Loucy (cell line): ENCODE measurements at regions not wholly inside any gene's neighbourhood (a gene's known extent, or its start where the extent isn't known, plus 50 kb on each side); places are given as distances from the start of the nearest gene placed in this dataset.

Source experiments
- H2AFZ ChIP-seq: fragments of 200-600 bp; sonication (generic); 2 replicates; pipeline ENCODE4 v1.6.0; 2016; ENCODE audit warnings: antibody characterized with exemption, mild to moderate bottlenecking, low read length, moderate library complexity
- H3F3A ChIP-seq: fragments of 200-600 bp; 2 replicates; pipeline ENCODE4 v1.6.0; 2016; ENCODE audit warnings: antibody characterized with exemption, low read depth, mild to moderate bottlenecking
- H3K27me3 ChIP-seq: fragments of 200-600 bp; sonication (generic); 2 replicates; pipeline ENCODE4 v1.6.1; 2014; ENCODE audit warnings: low read length, mild to moderate bottlenecking; ENCODE audit not compliant: insufficient read depth, poor library complexity, severe bottlenecking
- H3K36me3 ChIP-seq: fragments of 200-600 bp; sonication (generic); 2 replicates; pipeline ENCODE4 v1.6.1; 2016; ENCODE audit warnings: low read length; ENCODE audit not compliant: insufficient read depth
- H3K4me1 ChIP-seq: fragments of 200-600 bp; sonication (generic); 2 replicates; pipeline ENCODE4 v1.5.1; 2014; ENCODE audit warnings: low read length, mild to moderate bottlenecking; ENCODE audit not compliant: insufficient read depth, poor library complexity, severe bottlenecking
- H3K4me2 ChIP-seq: fragments of 200-600 bp; sonication (generic); 2 replicates; pipeline ENCODE4 v1.6.0; 2014; ENCODE audit warnings: antibody characterized with exemption, low read length, low read depth, mild to moderate bottlenecking; ENCODE audit not compliant: poor library complexity, severe bottlenecking
- H3K4me3 ChIP-seq: fragments of 200-600 bp; sonication (generic); 2 replicates; pipeline ENCODE4 v1.5.1; 2014; ENCODE audit warnings: low read length, mild to moderate bottlenecking, mixed read lengths; ENCODE audit not compliant: poor library complexity, severe bottlenecking
- H3K79me2 ChIP-seq: fragments of 200-600 bp; sonication (generic); 2 replicates; pipeline ENCODE4 v1.6.1; 2014; ENCODE audit warnings: low read length; ENCODE audit not compliant: insufficient read depth
- H3K9ac ChIP-seq: fragments of 200-600 bp; sonication (generic); 2 replicates; pipeline ENCODE4 v1.6.0; 2014; ENCODE audit warnings: mild to moderate bottlenecking, low read depth, low read length, moderate library complexity; ENCODE audit not compliant: poor library complexity, severe bottlenecking
- H3K9me2 ChIP-seq: fragments of 200-600 bp; sonication (generic); replicated peaks from 2 replicates; pipeline ENCODE4 v1.6.1; 2016; ENCODE audit warnings: low read depth, low read length, mixed read lengths
- H3K9me3 ChIP-seq: fragments of 200-600 bp; sonication (generic); 2 replicates; pipeline ENCODE4 v1.6.1; 2014; ENCODE audit warnings: mild to moderate bottlenecking, antibody characterized with exemption, low read length, low read depth; ENCODE audit not compliant: insufficient read depth
- H4K20me1 ChIP-seq: fragments of 200-600 bp; sonication (generic); 2 replicates; pipeline ENCODE4 v1.6.0; 2014; ENCODE audit warnings: antibody characterized with exemption, low read length, mild to moderate bottlenecking; ENCODE audit not compliant: insufficient read depth, poor library complexity, severe bottlenecking
- EZH2phosphoT487 ChIP-seq: fragments of 200-600 bp; IDR thresholded peaks from 2 replicates; pipeline ENCODE4 v1.6.1; 2018; ENCODE audit warnings: antibody characterized with exemption, mild to moderate bottlenecking, moderate library complexity, borderline replicate concordance
- TF ChIP-seq, protein P1 (sequence below): fragments of 200-600 bp; sonication (generic); conservative IDR thresholded peaks from 2 replicates; pipeline ENCODE4 v1.5.1; 2014; ENCODE audit warnings: mild to moderate bottlenecking, antibody characterized with exemption, low read length

DNA sequence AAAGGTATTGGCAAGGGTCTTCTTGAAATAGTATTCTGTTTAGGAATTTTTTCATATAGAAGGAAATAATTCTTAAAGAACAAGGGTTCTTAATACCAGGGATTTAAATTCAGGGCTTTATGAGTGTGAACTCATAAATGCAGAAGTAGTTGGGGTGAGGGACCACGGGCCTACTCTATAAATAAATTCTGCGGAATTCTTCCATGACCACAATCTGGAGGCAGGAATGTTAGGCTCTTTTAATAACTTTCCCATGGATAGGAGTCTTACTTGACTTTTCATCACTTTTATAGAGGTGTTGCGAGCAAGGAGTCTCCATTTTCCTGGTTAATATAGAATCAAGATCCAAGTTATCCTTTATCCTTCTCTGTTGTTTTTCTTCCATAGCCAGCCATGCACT lies 76.7 kb upstream of the SLC4A4 start:
- H3K9me2 ChIP-seq, result no peaks in the 10 kb centered on the region
- H3K27me3 ChIP-seq, result no peaks in the 10 kb centered on the region
- H3K36me3 ChIP-seq, result peaks cover 3% of the 10 kb centered on the region; the same call in 1 of the 2 replicates
- H3K79me2 ChIP-seq, result peaks cover 29% of the 10 kb centered on the region; the same call in 1 of the 2 replicates
- peaks cover 49% of the 10 kb centered on the region for H3K4me1 ChIP-seq
- H3K9ac ChIP-seq, result no peak overlapping the region
- H3K9me3 ChIP-seq, result no peaks in the 10 kb centered on the region
- peak overlapping the region; percentile 20 for H3K4me3 ChIP-seq
- no peak overlapping the region for H2AFZ ChIP-seq
- H4K20me1 ChIP-seq, result peaks cover 4% of the 10 kb centered on the region
- no peak for TF ChIP-seq EZH2phosphoT487
- TF ChIP-seq, protein P1, sequence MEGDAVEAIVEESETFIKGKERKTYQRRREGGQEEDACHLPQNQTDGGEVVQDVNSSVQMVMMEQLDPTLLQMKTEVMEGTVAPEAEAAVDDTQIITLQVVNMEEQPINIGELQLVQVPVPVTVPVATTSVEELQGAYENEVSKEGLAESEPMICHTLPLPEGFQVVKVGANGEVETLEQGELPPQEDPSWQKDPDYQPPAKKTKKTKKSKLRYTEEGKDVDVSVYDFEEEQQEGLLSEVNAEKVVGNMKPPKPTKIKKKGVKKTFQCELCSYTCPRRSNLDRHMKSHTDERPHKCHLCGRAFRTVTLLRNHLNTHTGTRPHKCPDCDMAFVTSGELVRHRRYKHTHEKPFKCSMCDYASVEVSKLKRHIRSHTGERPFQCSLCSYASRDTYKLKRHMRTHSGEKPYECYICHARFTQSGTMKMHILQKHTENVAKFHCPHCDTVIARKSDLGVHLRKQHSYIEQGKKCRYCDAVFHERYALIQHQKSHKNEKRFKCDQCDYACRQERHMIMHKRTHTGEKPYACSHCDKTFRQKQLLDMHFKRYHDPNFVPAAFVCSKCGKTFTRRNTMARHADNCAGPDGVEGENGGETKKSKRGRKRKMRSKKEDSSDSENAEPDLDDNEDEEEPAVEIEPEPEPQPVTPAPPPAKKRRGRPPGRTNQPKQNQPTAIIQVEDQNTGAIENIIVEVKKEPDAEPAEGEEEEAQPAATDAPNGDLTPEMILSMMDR, result no peak
- H3F3A ChIP-seq, result no peaks in the 10 kb centered on the region
- H3K4me2 ChIP-seq, result peak overlapping the region; percentile 47

DNA sequence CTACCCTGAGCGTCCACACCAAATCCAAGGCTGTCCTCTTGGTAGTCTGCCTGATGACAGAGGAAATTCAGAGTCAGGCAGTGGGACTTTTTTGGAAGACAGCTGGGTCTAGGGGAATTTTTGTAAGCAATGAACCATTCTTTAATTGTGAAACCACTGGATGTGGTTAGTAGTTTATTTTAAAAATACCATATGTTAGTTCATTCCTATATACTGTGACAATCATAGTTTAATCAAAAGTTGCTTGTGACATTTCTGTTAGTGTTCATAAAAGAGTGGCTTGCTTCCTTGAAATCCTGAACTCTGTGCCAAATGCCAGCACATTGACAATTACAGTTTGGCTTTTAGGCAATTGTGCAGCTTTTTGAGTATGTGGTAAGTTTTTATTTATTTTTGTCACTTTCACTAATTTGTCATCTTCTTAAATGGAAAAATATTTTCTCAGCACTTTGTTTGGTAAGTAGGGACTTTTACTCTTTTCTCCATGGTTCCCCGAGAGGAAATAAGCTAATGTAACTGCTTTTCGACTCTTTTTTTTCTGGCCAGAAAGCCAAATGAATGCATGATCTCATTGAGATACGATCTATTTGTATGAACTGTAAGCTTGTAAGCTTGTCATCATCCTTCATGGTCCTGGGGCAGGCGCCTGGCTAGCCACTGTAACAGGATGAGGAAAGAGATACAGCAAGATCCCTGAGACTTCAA lies 72.6 kb upstream of the SLC4A4 start:
- TF ChIP-seq, protein P1, result no peak
- no peak for TF ChIP-seq EZH2phosphoT487
- no peaks in the 10 kb centered on the region for H3K27me3 ChIP-seq

DNA sequence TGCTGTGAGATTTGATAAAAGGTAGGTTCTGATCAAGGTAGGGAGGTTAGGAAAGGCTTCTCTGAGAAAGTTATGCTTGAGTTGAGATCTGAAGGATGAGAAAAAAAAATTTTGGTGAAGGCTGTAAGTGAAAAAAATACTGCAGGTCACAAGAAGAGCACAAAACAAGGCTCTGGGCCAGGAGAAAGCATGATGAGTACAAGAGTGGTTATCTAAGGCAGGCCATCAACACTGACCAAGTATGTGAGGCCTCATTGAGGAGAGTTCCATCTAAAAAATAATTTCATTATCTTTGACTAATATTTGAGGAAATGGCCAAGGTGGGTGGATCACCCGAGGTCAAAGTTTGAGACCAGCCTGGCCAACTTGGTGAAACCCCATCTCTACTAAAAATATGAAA lies 71.6 kb upstream of the SLC4A4 start:
- Histone ChIP-seq H4K20me1 (peaks cover 2% of the 10 kb centered on the region), H3K79me2 (peaks cover 25% of the 10 kb centered on the region; the same call in 1 of the 2 replicates), H3K4me1 (peaks cover 37% of the 10 kb centered on the region), H3K27me3 (no peaks in the 10 kb centered on the region), H3K36me3 (no peaks in the 10 kb centered on the region), H3F3A (no peaks in the 10 kb centered on the region), H3K4me3 (no peak overlapping the region), H3K9me3 (no peaks in the 10 kb centered on the region), H2AFZ (no peak overlapping the region), H3K9ac (no peak overlapping the region), H3K4me2 (peak overlapping the region; percentile 41), H3K9me2 (no peaks in the 10 kb centered on the region)
- TF ChIP-seq, protein P1, result no peak
- TF ChIP-seq EZH2phosphoT487, result no peak

More for the DNA sequence above, 72.6 kb upstream of the SLC4A4 start:
- Histone ChIP-seq H4K20me1 (peaks cover 4% of the 10 kb centered on the region), H3K4me3 (no peak overlapping the region), H3K36me3 (no peaks in the 10 kb centered on the region), H3F3A (no peaks in the 10 kb centered on the region), H3K9me3 (no peaks in the 10 kb centered on the region), H3K4me1 (peaks cover 47% of the 10 kb centered on the region), H3K9ac (no peak overlapping the region), H3K79me2 (peaks cover 27% of the 10 kb centered on the region; the same call in 1 of the 2 replicates), H3K9me2 (no peaks in the 10 kb centered on the region), H3K4me2 (peak overlapping the region; percentile 41), H2AFZ (no peak overlapping the region)
